ENCODE measurements at regions not wholly inside any gene's neighbourhood (a gene's known extent, or its start where the extent isn't known, plus 50 kb on each side); places are given as distances from the start of the nearest gene placed in this dataset.

GRCh38 chr13:21905486-21905885 is 234.6 kb downstream of the FGF9 start:
- no peaks in the 10 kb centered on the region for H3K4me1 ChIP-seq
- H3K4me3 ChIP-seq: no peak overlapping the region
- H3K27me3 ChIP-seq: peaks cover 0 to 6% (median 0%) of the 10 kb centered on the region in 3 donors
- no peak for DNase-seq
- H3K9me3 ChIP-seq: no peaks in the 10 kb centered on the region
- WGBS, 5 donors: 78 to 94% (median 81%) methylated on average over 5 of the region's 5 CpGs
- intact Hi-C loops (cut with DNase I; ENCODE audit: low total_unique reads): no loop called here
- TF ChIP-seq CTCF (IDR thresholded peaks at IDR 0.05) (no peak), POLR2AphosphoS5 (IDR thresholded peaks at IDR 0.05) (no peak), POLR2A (IDR thresholded peaks at IDR 0.05) (no peak), EP300 (IDR thresholded peaks at IDR 0.05) (no peak)
- H3K36me3 ChIP-seq: no peaks in the 10 kb centered on the region
- H3K27ac ChIP-seq: no peak overlapping the region

- 64 to 79% (median 74%) methylated on average over 7 of the region's 7 CpGs for WGBS, 5 donors
- intact Hi-C loops (cut with DNase I; ENCODE audit: low total_unique reads): no loop called here
These were observed 238.5 kb downstream of the FGF9 start for GRCh38 chr13:21909331-21909730.

GRCh38 chr13:21910546-21910945 is 239.7 kb downstream of the FGF9 start:
- intact Hi-C loops (cut with DNase I; ENCODE audit: low total_unique reads): no loop called here
- no peak for DNase-seq
- Histone ChIP-seq H3K36me3 (no peaks in the 10 kb centered on the region), H3K27me3 (no peaks in the 10 kb centered on the region), H3K9me3 (no peaks in the 10 kb centered on the region), H3K27ac (no peak overlapping the region), H3K4me1 (no peaks in the 10 kb centered on the region), H3K4me3 (no peak overlapping the region)
- TF ChIP-seq EP300 (IDR thresholded peaks at IDR 0.05) (no peak), POLR2A (IDR thresholded peaks at IDR 0.05) (no peak), CTCF (IDR thresholded peaks at IDR 0.05) (no peak), POLR2AphosphoS5 (IDR thresholded peaks at IDR 0.05) (no peak)
- WGBS, 5 donors: 77 to 95% (median 91%) methylated on average over 6 of the region's 6 CpGs

More at GRCh38 chr13:21909331-21909730, 238.5 kb downstream of the FGF9 start:
- no peak overlapping the region for H3K4me3 ChIP-seq
- H3K27ac ChIP-seq: no peak overlapping the region
- no peak for TF ChIP-seq POLR2AphosphoS5 (IDR thresholded peaks at IDR 0.05)
- no peak for TF ChIP-seq POLR2A (IDR thresholded peaks at IDR 0.05)
- TF ChIP-seq CTCF (IDR thresholded peaks at IDR 0.05): no peak
- no peak for TF ChIP-seq EP300 (IDR thresholded peaks at IDR 0.05)
- no peaks in the 10 kb centered on the region for H3K9me3 ChIP-seq
- no peaks in the 10 kb centered on the region for H3K27me3 ChIP-seq
- DNase-seq: no peak
- H3K4me1 ChIP-seq: no peaks in the 10 kb centered on the region
- no peaks in the 10 kb centered on the region for H3K36me3 ChIP-seq

- Histone ChIP-seq H3K27ac (no peak overlapping the region), H3K4me3 (no peak overlapping the region), H3K4me1 (no peaks in the 10 kb centered on the region), H3K27me3 (no peaks in the 10 kb centered on the region), H3K9me3 (no peaks in the 10 kb centered on the region), H3K36me3 (no peaks in the 10 kb centered on the region)
- DNase-seq: no peak
- TF ChIP-seq EP300 (IDR thresholded peaks at IDR 0.05) (no peak), POLR2AphosphoS5 (IDR thresholded peaks at IDR 0.05) (no peak), CTCF (IDR thresholded peaks at IDR 0.05) (no peak), POLR2A (IDR thresholded peaks at IDR 0.05) (no peak)
- intact Hi-C loops (cut with DNase I; ENCODE audit: low total_unique reads): no loop called here
- 68 to 79% (median 73%) methylated on average over 5 to 6 of the region's 6 CpGs for WGBS, 5 donors
These were observed 240.9 kb downstream of the FGF9 start for GRCh38 chr13:21911646-21912298.
